Chondrocyte (in vitro differentiated cells): ENCODE measurements at regions not wholly inside any gene's neighbourhood (a gene's known extent, or its start where the extent isn't known, plus 50 kb on each side); places are given as distances from the start of the nearest gene placed in this dataset.

Experiments
- DNase-seq: peaks from one replicate; pipeline ENCODE4 v3.0.0; 2021; ENCODE audit warnings: mixed read lengths, low spot score
- H3K27ac Mint-ChIP-seq: one replicate; pipeline ENCODE4 v1.8.0; 2021; ENCODE audit warnings: mild to moderate bottlenecking, moderate library complexity, mixed read lengths; ENCODE audit not compliant: unreplicated experiment
- H3K27me3 Mint-ChIP-seq: 2 replicates; pipeline ENCODE4 v1.8.0; 2021; ENCODE audit warnings: low read depth, mixed read lengths
- H3K36me3 Mint-ChIP-seq: 2 replicates; pipeline ENCODE4 v1.8.0; 2021; ENCODE audit warnings: low read depth, mixed read lengths
- H3K4me1 Mint-ChIP-seq: 2 replicates; pipeline ENCODE4 v1.8.0; 2021; ENCODE audit warnings: low read depth, mild to moderate bottlenecking, mixed read lengths
- H3K4me3 Mint-ChIP-seq: one replicate; pipeline ENCODE4 v1.8.0; 2021; ENCODE audit warnings: mild to moderate bottlenecking, moderate library complexity, mixed read lengths; ENCODE audit not compliant: unreplicated experiment
- H3K9me3 Mint-ChIP-seq: 2 replicates; pipeline ENCODE4 v1.8.0; 2021; ENCODE audit warnings: low read depth, mixed read lengths
- TF ChIP-seq, protein P1 (sequence below): fragments of 200-600 bp; sonication (generic); IDR thresholded peaks from 2 replicates; pipeline ENCODE4 v1.5.0; 2021; ENCODE audit warnings: antibody characterized with exemption, mild to moderate bottlenecking, moderate library complexity

DNA sequence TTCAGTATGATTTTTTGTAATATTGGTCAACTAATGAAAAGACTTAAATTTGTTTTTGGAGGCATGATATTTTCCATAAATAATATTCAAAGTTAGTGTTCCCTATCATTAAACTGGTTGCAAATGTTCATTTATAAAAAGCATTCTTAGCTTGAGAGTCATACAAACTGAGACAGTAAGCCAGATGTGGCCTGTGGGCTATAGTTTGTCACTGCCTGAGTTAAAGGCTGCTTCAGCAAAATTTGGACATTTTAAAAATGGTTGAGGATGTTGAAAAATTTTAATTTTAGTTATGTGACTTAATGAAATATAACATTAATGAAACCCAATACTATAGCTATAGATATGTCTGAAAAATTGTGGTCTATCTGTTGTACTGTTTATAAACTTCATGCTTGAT lies 180.2 kb upstream of the CACNA2D1 start:
- Mint-ChIP-seq H3K36me3 (no peaks in the 10 kb centered on the region), H3K27ac (no peak overlapping the region), H3K27me3 (peaks cover 3% of the 10 kb centered on the region), H3K4me3 (no peak overlapping the region), H3K9me3 (peaks cover 8% of the 10 kb centered on the region), H3K4me1 (no peaks in the 10 kb centered on the region)
- DNase-seq = no peak
- TF ChIP-seq, protein P1, sequence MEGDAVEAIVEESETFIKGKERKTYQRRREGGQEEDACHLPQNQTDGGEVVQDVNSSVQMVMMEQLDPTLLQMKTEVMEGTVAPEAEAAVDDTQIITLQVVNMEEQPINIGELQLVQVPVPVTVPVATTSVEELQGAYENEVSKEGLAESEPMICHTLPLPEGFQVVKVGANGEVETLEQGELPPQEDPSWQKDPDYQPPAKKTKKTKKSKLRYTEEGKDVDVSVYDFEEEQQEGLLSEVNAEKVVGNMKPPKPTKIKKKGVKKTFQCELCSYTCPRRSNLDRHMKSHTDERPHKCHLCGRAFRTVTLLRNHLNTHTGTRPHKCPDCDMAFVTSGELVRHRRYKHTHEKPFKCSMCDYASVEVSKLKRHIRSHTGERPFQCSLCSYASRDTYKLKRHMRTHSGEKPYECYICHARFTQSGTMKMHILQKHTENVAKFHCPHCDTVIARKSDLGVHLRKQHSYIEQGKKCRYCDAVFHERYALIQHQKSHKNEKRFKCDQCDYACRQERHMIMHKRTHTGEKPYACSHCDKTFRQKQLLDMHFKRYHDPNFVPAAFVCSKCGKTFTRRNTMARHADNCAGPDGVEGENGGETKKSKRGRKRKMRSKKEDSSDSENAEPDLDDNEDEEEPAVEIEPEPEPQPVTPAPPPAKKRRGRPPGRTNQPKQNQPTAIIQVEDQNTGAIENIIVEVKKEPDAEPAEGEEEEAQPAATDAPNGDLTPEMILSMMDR = no peak

DNA sequence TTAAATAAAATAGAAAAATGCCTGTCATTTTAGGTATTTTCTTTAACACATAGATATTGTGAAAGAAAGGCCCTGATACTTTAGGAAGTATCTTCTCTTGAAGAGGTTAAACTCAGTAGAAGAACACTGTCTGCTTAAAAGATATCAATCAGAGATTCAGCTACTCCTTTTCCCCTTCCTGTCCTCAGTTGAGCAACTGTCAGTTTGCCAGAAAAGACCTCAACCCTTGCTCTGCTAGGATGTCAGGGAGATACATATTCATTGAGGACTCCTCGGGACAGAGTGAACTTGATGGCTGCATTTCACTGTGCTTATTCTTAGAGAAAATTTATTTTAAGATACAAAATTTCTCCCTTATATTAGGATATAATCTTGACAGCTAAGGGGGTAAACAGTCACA lies 173.6 kb upstream of the CACNA2D1 start:
- Mint-ChIP-seq H3K27ac (no peak overlapping the region), H3K9me3 (peaks cover 8% of the 10 kb centered on the region), H3K36me3 (no peaks in the 10 kb centered on the region), H3K4me1 (no peaks in the 10 kb centered on the region), H3K4me3 (no peak overlapping the region), H3K27me3 (peaks cover 3% of the 10 kb centered on the region)
- no peak for DNase-seq
- TF ChIP-seq, protein P1 = no peak

DNA sequence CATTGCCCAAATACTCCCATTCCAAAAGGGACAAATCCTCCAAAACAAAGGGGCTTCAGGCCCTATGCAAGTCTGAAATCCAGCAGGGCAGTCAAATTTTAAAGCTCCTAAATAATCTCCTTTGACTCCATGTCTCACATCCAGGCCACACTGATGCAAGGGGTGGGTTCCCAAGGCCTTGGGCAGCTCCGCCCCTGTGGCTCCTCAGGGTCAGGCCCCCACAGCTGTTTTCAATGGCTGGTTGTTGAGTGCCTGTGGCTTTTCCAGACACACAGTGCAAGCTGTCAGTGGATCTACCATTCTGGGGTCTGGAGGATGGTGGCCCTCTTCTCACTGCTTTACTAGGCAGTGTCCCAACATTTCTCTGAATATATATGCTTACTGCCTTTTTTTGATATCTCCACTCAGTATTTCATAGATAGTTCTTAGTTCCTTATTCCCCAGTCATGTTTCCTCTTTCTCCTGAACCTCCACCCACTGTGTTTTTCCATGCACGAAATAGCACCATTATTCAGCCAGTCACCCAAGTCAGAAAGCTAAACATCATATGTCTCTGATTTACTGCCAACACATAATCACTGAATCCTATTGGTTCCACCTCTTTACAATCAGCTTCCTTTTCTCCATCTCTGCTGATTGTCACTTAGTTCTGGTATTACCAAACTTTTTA lies 172.6 kb upstream of the CACNA2D1 start:
- no peak overlapping the region for H3K4me3 Mint-ChIP-seq
- TF ChIP-seq, protein P1 = no peak
- H3K27ac Mint-ChIP-seq = no peak overlapping the region
- no peak for DNase-seq
- peaks cover 2% of the 10 kb centered on the region for H3K9me3 Mint-ChIP-seq
- no peaks in the 10 kb centered on the region for H3K4me1 Mint-ChIP-seq
- peaks cover 3% of the 10 kb centered on the region for H3K27me3 Mint-ChIP-seq
- no peaks in the 10 kb centered on the region for H3K36me3 Mint-ChIP-seq

DNA sequence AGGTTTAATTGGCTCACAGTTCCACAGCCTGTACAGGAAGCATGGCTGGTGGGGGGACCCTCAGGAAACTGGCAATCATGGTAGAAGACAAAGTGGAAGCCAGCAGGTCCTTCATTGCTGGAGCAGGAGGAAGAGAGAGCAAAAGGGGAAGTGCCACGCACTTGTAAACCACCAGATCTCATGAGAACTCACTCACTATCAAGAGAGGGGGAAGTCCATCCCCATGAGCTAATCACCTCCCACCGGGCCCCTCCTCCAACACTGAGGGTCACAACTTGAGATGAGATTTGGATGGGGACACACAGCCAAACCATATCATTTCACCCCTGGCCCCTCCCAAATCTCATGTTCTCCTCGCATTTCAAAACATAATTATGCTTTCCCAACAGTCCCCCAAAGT lies 171.9 kb upstream of the CACNA2D1 start:
- H3K9me3 Mint-ChIP-seq = no peaks in the 10 kb centered on the region
- no peak for DNase-seq
- TF ChIP-seq, protein P1 = no peak
- peaks cover 3% of the 10 kb centered on the region for H3K27me3 Mint-ChIP-seq
- no peak overlapping the region for H3K4me3 Mint-ChIP-seq
- no peak overlapping the region for H3K27ac Mint-ChIP-seq
- H3K4me1 Mint-ChIP-seq = no peaks in the 10 kb centered on the region
- no peaks in the 10 kb centered on the region for H3K36me3 Mint-ChIP-seq

DNA sequence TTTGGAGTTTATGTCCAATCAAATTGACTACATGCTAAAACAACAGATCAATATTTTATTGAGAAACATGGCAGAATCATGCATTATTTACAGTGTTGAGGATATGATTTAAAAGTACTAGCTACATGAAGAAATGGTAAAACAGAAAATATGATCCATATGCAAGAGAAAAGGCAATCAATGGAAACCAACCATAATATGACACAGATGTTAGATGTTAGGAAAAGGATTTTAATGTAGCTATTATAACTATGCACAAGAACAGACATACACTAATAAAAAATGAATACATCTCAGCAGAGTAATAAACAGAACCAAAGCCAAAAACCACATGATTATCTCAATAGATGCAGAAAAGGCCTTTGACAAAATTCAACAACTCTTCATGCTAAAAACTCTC lies 166.2 kb upstream of the CACNA2D1 start:
- Mint-ChIP-seq H3K9me3 (no peaks in the 10 kb centered on the region), H3K4me3 (no peak overlapping the region), H3K36me3 (no peaks in the 10 kb centered on the region), H3K4me1 (no peaks in the 10 kb centered on the region), H3K27ac (no peak overlapping the region), H3K27me3 (no peaks in the 10 kb centered on the region)
- DNase-seq = no peak
- TF ChIP-seq, protein P1 = no peak
